K562 (cell line): ENCODE measurements at regions not wholly inside any gene's neighbourhood (a gene's known extent, or its start where the extent isn't known, plus 50 kb on each side); places are given as distances from the start of the nearest gene placed in this dataset.

Experiments
- ATAC-seq: fragments of 200-7000 bp; cut with Tn5 transposase; 3 replicates; pipeline ENCODE4 v1.9.1; 2020; ENCODE audit warnings: moderate library complexity
- BruUV-seq: library from RNA; stranded (reverse); fragments of 400-500 nt; replicated peaks from 2 replicates; lab custom pipeline; 2021; lab: Mats Ljungman, UMichigan
- CTCF ChIA-PET: fragments of 300-600 bp; formaldehyde crosslinking; extraction: SDS; loops from one replicate; lab custom pipeline; 2021; ENCODE audit warnings: low intra/inter-chr PET ratio; lab: Yijun Ruan, JAX
- POLR2A ChIA-PET: fragments of 300-600, 350-650 bp; sonication (Branson Sonifier 250); formaldehyde crosslinking; extraction: SDS; loops from one replicate; lab custom pipeline; 2021; ENCODE audit warnings: antibody characterized with exemption, inconsistent platforms; lab: Yijun Ruan, JAX
- DNase-seq, 4 experiments: peaks; one replicate each; pipeline versions ENCODE4 v3.0.0 to v3.0.0-alpha.2; 2011 to 2018; ENCODE audit warnings: low spot score in 3 of 4, mixed read lengths in 3 of 4; ENCODE audit errors: extremely low read depth in 1 of 4
- FAIRE-seq: peaks from 2 replicates; lab custom pipeline; 2011; peaks lifted over from hg19 to GRCh38; lab: Jason Lieb, UNC
- H2AFZ ChIP-seq: 2 replicates; pipeline ENCODE4 v1.6.0; 2011; ENCODE audit warnings: low read depth, low read length, control low read depth, inconsistent platforms
- H3K27ac ChIP-seq: fragments of 200-600 bp; 3 replicates; pipeline ENCODE4 v1.8.0; 2011; ENCODE audit warnings: low read depth, mild to moderate bottlenecking, control low read depth, inconsistent platforms, low read length, moderate library complexity, mixed read lengths; ENCODE audit errors: extremely low read depth
- H3K27me3 ChIP-seq, 2 experiments: fragments of 300-600 bp in 1 of 2; 2 replicates in 1 of 2; 3 replicates in 1 of 2; pipeline versions ENCODE4 v1.6.0 to v1.8.0; 2011; ENCODE audit warnings: inconsistent platforms in 2 of 2, low read length in 2 of 2, mild to moderate bottlenecking in 1 of 2, mixed read lengths in 1 of 2, moderate library complexity in 1 of 2; ENCODE audit not compliant: control insufficient read depth in 2 of 2, insufficient read depth in 2 of 2
- H3K36me3 ChIP-seq: fragments of 300-600 bp; 3 replicates; pipeline ENCODE4 v1.8.0; 2011; ENCODE audit warnings: mild to moderate bottlenecking, low read length, inconsistent platforms; ENCODE audit not compliant: control insufficient read depth, insufficient read depth
- H3K4me1 ChIP-seq, 2 experiments: fragments of 200-600 bp in 1 of 2; replicated peaks in 1 of 2; 2 replicates in 1 of 2; 3 replicates in 1 of 2; pipeline versions ENCODE4 v1.5.1 to v1.8.0; 2011; ENCODE audit warnings: inconsistent platforms in 2 of 2, low read length in 2 of 2, mild to moderate bottlenecking in 1 of 2, mixed read lengths in 1 of 2, moderate library complexity in 1 of 2; ENCODE audit not compliant: control insufficient read depth in 2 of 2, insufficient read depth in 2 of 2
- H3K4me2 ChIP-seq: 2 replicates; pipeline ENCODE4 v1.6.1; 2011; ENCODE audit warnings: low read length, control low read depth, inconsistent platforms, mixed read lengths; ENCODE audit not compliant: insufficient read depth
- H3K4me3 ChIP-seq: fragments of 200-600 bp; sonication (generic), shearing (Covaris generic); 2 replicates; pipeline ENCODE4 v1.5.1; 2016; ENCODE audit warnings: control low read depth, inconsistent platforms
- H3K79me2 ChIP-seq: fragments of 200-600 bp; 3 replicates; pipeline ENCODE4 v1.8.0; 2011; ENCODE audit warnings: low read length, inconsistent platforms; ENCODE audit not compliant: control insufficient read depth, insufficient read depth
- H3K9ac ChIP-seq, 2 experiments: 2 replicates each; pipeline versions ENCODE4 v1.6.0 to v1.6.1; 2011; ENCODE audit warnings: low read depth in 2 of 2, low read length in 2 of 2, control low read depth in 1 of 2, inconsistent platforms in 1 of 2, mild to moderate bottlenecking in 1 of 2, mixed read lengths in 1 of 2; ENCODE audit not compliant: insufficient read depth in 1 of 2
- H3K9me1 ChIP-seq: one replicate; pipeline ENCODE4 v1.6.0; 2011; ENCODE audit warnings: inconsistent platforms, mild to moderate bottlenecking, low read length, moderate library complexity; ENCODE audit not compliant: control insufficient read depth, insufficient read depth
- H3K9me3 ChIP-seq: replicated peaks from 2 replicates; pipeline ENCODE4 v1.5.1; 2011; ENCODE audit warnings: low read depth, low read length, inconsistent platforms; ENCODE audit not compliant: control insufficient read depth, insufficient read depth
- H4K20me1 ChIP-seq: replicated peaks from 2 replicates; pipeline ENCODE4 v1.6.1; 2011; ENCODE audit warnings: low read length, inconsistent platforms, mixed read lengths; ENCODE audit not compliant: control insufficient read depth, insufficient read depth
- CHCHD3 ChIP-seq: fragments of 250-450 bp; sonication (Bioruptor Pico); IDR thresholded peaks from 2 replicates; pipeline ENCODE4 v2.1.2; 2022; ENCODE audit warnings: mild to moderate bottlenecking
- COPS2 ChIP-seq: fragments of 450-650 bp; conservative IDR thresholded peaks from 2 replicates; pipeline ENCODE4 v1.6.1; 2016; ENCODE audit warnings: mild to moderate bottlenecking, moderate library complexity
- FOXP1 ChIP-seq: sonication (generic); formaldehyde crosslinking; IDR thresholded peaks from 2 replicates; pipeline ENCODE4 v1.8.0; 2022; ENCODE audit warnings: mild to moderate bottlenecking, missing genetic modification reagents
- IRF9 ChIP-seq: fragments of 450-650 bp; IDR thresholded peaks from 2 replicates; pipeline ENCODE4 v1.6.1; 2016; ENCODE audit warnings: missing biosample characterization, missing genetic modification characterization
- MYBL2 ChIP-seq, 2 experiments: fragments of 450-650 bp in 1 of 2; sonication (generic) in 1 of 2; formaldehyde crosslinking in 1 of 2; IDR thresholded peaks; 2 replicates each; pipeline versions ENCODE4 v1.6.1 to v1.8.1; 2017 to 2022; ENCODE audit warnings: borderline replicate concordance in 1 of 2, inconsistent platforms in 1 of 2, low read depth in 1 of 2, mild to moderate bottlenecking in 1 of 2, missing genetic modification reagents in 1 of 2, moderate library complexity in 1 of 2
- POLR2H ChIP-seq: IDR thresholded peaks from 2 replicates; pipeline ENCODE4 v1.6.1; 2016; ENCODE audit warnings: missing genetic modification characterization, low read depth, mild to moderate bottlenecking, control low read depth, missing compliant biosample characterization, moderate library complexity
- PPARD ChIP-seq: fragments of 250-450 bp; sonication (Bioruptor Pico); IDR thresholded peaks from 2 replicates; pipeline ENCODE4 v1.8.0; 2022; ENCODE audit warnings: inconsistent platforms, mild to moderate bottlenecking, moderate library complexity
- PYGO2 ChIP-seq: fragments of 450-650 bp; IDR thresholded peaks from 2 replicates; pipeline ENCODE4 v1.6.1; 2016; ENCODE audit warnings: mild to moderate bottlenecking, missing genetic modification characterization, moderate library complexity, missing compliant biosample characterization
- RFX1 ChIP-seq: fragments of 450-650 bp; IDR thresholded peaks from 2 replicates; pipeline ENCODE4 v1.6.1; 2016; ENCODE audit warnings: mild to moderate bottlenecking, moderate library complexity
- TRIM28 ChIP-seq: fragments of 450-650 bp; IDR thresholded peaks from 2 replicates; pipeline ENCODE4 v1.6.1; 2017
- ZNF184 ChIP-seq: sonication (generic); formaldehyde crosslinking; IDR thresholded peaks from 2 replicates; pipeline ENCODE4 v1.5.0; 2020; ENCODE audit warnings: missing genetic modification reagents
- ZNF444 ChIP-seq: fragments of 250-450 bp; sonication (Bioruptor Pico); IDR thresholded peaks from 2 replicates; pipeline ENCODE4 v1.4.0; 2020; ENCODE audit warnings: mild to moderate bottlenecking, moderate library complexity
- ZNF780A ChIP-seq: fragments of 250-450 bp; sonication (Bioruptor Pico); IDR thresholded peaks from 2 replicates; pipeline ENCODE4 v1.5.0; 2021; ENCODE audit warnings: mild to moderate bottlenecking
- WGBS: fragments of 100-300 bp; shearing (Covaris generic); methylation state at CpG from one replicate; pipeline ENCODE4 v1.1.6; 2016; ENCODE audit warnings: low coverage, mixed read lengths; ENCODE audit not compliant: insufficient coverage; ENCODE audit errors: missing lambda C conversion rate; 5-methylcytosine and 5-hydroxymethylcytosine counted together
- in situ Hi-C: fragments of 300-500 bp; cut with MboI; formaldehyde crosslinking; loops from 4 replicates; pipeline ENCODE4 v1.15.0; 2018; ENCODE audit warnings: inconsistent platforms, mixed read lengths
- intact Hi-C: fragments of 100-400 bp; cut with micrococcal nuclease; formaldehyde crosslinking; loops from 2 replicates; pipeline ENCODE4 v1.14.2; 2022
- TF ChIP-seq, protein P1 (sequence below), 2 experiments: fragments of 450-650 bp in 1 of 2; IDR thresholded peaks; 2 replicates each; pipeline ENCODE4 v1.6.1; 2011 to 2017; ENCODE audit warnings: low read depth in 2 of 2, antibody characterized with exemption in 1 of 2, borderline replicate concordance in 1 of 2, low read length in 1 of 2, mild to moderate bottlenecking in 1 of 2, mixed read lengths in 1 of 2; ENCODE audit not compliant: control insufficient read depth in 1 of 2

- Histone ChIP-seq H3K4me1 (no peaks in the 10 kb centered on the region), H4K20me1 (no peaks in the 10 kb centered on the region), H3K27me3 (no peaks in the 10 kb centered on the region), H3K9ac (no peak overlapping the region), H3K79me2 (no peaks in the 10 kb centered on the region), H2AFZ (no peak overlapping the region), H3K9me1 (no peaks in the 10 kb centered on the region), H3K4me3 (no peak overlapping the region), H3K27ac (no peak overlapping the region), H3K9me3 (no peaks in the 10 kb centered on the region), H3K36me3 (no peaks in the 10 kb centered on the region), H3K4me2 (no peak overlapping the region)
- no peak for FAIRE-seq
- BruUV-seq = no TSS peak
- intact Hi-C loops (no loop called here), in situ Hi-C loops (no loop called here)
- no peak for DNase-seq
- ChIA-PET POLR2A (no interaction called here), CTCF (no interaction called here)
- 2% methylated on average over 3 of the region's 3 CpGs for WGBS
- no peak for ATAC-seq
- no peak for TF ChIP-seq ZNF780A (CRISPR knock-in tag)
- no peak for TF ChIP-seq IRF9 (tag)
- TF ChIP-seq COPS2 = no peak
- TF ChIP-seq FOXP1 (CRISPR knock-in tag) = no peak
- no peak for TF ChIP-seq ZNF444 (CRISPR knock-in tag)
- TF ChIP-seq PYGO2 (tag) = no peak
Observed at GRCh38 chr1:37151789-37152188, 117.5 kb upstream of the GRIK3 start.

DNA sequence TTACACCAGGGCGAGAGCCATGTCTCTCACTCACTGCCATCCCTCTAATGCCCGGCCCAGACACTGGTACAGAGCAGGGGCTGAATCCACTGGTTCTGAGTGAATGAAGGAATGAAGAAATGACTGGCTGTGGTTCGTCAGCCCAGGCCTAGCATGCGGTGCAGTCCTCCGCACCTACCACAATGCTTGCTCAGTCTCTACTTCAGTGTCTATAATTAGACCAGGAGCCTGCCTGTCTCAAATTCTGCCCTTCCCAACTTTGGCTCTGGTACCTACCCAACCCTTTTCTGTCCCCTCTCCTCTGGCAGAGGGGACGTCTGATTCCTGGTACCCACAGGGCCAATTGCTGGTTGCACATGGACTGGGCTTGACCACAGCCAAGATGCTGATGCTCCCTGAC is 118.2 kb upstream of the GRIK3 start:
- Histone ChIP-seq H4K20me1 (no peaks in the 10 kb centered on the region), H3K9me1 (no peaks in the 10 kb centered on the region), H3K27me3 (no peaks in the 10 kb centered on the region), H3K4me2 (no peak overlapping the region), H3K9ac (no peak overlapping the region), H3K4me1 (no peaks in the 10 kb centered on the region), H3K4me3 (no peak overlapping the region), H3K27ac (no peak overlapping the region), H3K9me3 (no peaks in the 10 kb centered on the region), H2AFZ (no peak overlapping the region), H3K36me3 (no peaks in the 10 kb centered on the region), H3K79me2 (no peaks in the 10 kb centered on the region)
- in situ Hi-C loops (no loop called here), intact Hi-C loops (no loop called here)
- no peak for FAIRE-seq
- POLR2A ChIA-PET = no interaction called here
- CTCF ChIA-PET = no interaction called here
- no TSS peak for BruUV-seq
- no peak for ATAC-seq
- 4% methylated on average over 6 of the region's 6 CpGs for WGBS
- DNase-seq = no peak
- no peak for TF ChIP-seq ZNF184 (CRISPR knock-in tag)
- TF ChIP-seq RFX1 = no peak
- TF ChIP-seq TRIM28 = no peak
- TF ChIP-seq MYBL2 (IDR thresholded peaks at IDR 0.05; ENCODE audit: low read depth) = no peak
- TF ChIP-seq MYBL2 (CRISPR knock-in tag; IDR thresholded peaks at IDR 0.05; ENCODE audit: borderline replicate concordance) = no peak
- no peak for TF ChIP-seq POLR2H (tag)
- no peak for TF ChIP-seq PPARD (CRISPR knock-in tag)
- TF ChIP-seq CHCHD3 (CRISPR knock-in tag) = no peak
- TF ChIP-seq, protein P1, sequence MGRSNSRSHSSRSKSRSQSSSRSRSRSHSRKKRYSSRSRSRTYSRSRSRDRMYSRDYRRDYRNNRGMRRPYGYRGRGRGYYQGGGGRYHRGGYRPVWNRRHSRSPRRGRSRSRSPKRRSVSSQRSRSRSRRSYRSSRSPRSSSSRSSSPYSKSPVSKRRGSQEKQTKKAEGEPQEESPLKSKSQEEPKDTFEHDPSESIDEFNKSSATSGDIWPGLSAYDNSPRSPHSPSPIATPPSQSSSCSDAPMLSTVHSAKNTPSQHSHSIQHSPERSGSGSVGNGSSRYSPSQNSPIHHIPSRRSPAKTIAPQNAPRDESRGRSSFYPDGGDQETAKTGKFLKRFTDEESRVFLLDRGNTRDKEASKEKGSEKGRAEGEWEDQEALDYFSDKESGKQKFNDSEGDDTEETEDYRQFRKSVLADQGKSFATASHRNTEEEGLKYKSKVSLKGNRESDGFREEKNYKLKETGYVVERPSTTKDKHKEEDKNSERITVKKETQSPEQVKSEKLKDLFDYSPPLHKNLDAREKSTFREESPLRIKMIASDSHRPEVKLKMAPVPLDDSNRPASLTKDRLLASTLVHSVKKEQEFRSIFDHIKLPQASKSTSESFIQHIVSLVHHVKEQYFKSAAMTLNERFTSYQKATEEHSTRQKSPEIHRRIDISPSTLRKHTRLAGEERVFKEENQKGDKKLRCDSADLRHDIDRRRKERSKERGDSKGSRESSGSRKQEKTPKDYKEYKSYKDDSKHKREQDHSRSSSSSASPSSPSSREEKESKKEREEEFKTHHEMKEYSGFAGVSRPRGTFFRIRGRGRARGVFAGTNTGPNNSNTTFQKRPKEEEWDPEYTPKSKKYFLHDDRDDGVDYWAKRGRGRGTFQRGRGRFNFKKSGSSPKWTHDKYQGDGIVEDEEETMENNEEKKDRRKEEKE (IDR thresholded peaks at IDR 0.05; ENCODE audit: borderline replicate concordance in 1 of 2, control insufficient read depth in 1 of 2, low read depth in 2 of 2, low read length in 1 of 2) = no peak
